Body of pancreas (tissue), 4 donors: ENCODE measurements at regions not wholly inside any gene's neighbourhood (a gene's known extent, or its start where the extent isn't known, plus 50 kb on each side); places are given as distances from the start of the nearest gene placed in this dataset.

Experiments used
- CTCF ChIP-seq, 7 experiments: fragments of 450-650 bp in 4 of 7; fragments of 200-600 bp in 3 of 7; sonication (generic) in 3 of 7; IDR thresholded peaks; one replicate each; pipeline ENCODE4 v1.5.1; 2016 to 2019; ENCODE audit warnings: antibody characterized with exemption in 7 of 7
- POLR2A ChIP-seq, 3 donors: fragments of 450-650 bp; IDR thresholded peaks; one replicate each; pipeline ENCODE4 v1.6.1; 2016; ENCODE audit warnings: antibody characterized with exemption in 3 of 3, mild to moderate bottlenecking in 2 of 3

DNA sequence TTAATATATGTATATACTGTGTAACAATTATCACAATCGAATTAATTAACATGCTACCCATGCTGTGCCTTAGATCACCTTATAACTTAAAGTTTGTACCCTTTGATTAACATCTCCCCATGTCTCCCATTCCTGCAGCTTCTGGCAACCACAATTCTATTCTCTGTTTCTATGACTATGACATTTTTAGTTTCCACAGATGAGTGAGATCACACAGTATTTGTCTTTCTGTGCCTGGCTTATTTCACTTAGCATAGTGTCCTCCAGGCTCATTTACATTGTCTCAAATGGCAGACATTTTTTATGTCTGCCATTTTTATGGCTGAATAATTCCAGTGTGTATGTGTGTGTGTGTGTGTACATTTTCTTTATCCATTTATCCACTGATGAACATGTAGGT is 146.1 kb upstream of the SLC28A3 start:
- TF ChIP-seq CTCF (IDR thresholded peaks at IDR 0.05) (no peak), POLR2A (IDR thresholded peaks at IDR 0.05) (no peak)
